GM12878 (cell line): ENCODE measurements at regions not wholly inside any gene's neighbourhood (a gene's known extent, or its start where the extent isn't known, plus 50 kb on each side); places are given as distances from the start of the nearest gene placed in this dataset.

Source experiments
- BHLHE40 ChIP-seq, 2 experiments: fragments of 450-650 bp in 1 of 2; IDR thresholded peaks; 2 replicates each; pipeline ENCODE4 v1.6.1; 2011 to 2017; ENCODE audit warnings: low read depth in 2 of 2, borderline replicate concordance in 1 of 2, improper control_type of control experiment in 1 of 2, low read length in 1 of 2, mild to moderate bottlenecking in 1 of 2
- CTCF ChIP-seq, 3 experiments: IDR thresholded peaks in 2 of 3; conservative IDR thresholded peaks in 1 of 3; 2 replicates each; pipeline ENCODE4 v1.5.1; 2011; ENCODE audit warnings: low read depth in 3 of 3, low read length in 3 of 3, mild to moderate bottlenecking in 3 of 3, control low read depth in 2 of 3, moderate library complexity in 2 of 3, inconsistent platforms in 1 of 3, mixed read lengths in 1 of 3; ENCODE audit not compliant: control insufficient read depth in 2 of 3, insufficient read depth in 1 of 3; ENCODE audit errors: extremely low read depth in 1 of 3
- EZH2 ChIP-seq: IDR thresholded peaks from 2 replicates; pipeline ENCODE4 v1.6.1; 2012; ENCODE audit warnings: low read depth, mild to moderate bottlenecking, control low read depth, inconsistent platforms, low read length, borderline replicate concordance; ENCODE audit not compliant: control insufficient read depth
- HDGF ChIP-seq: fragments of 450-650 bp; IDR thresholded peaks from 2 replicates; pipeline ENCODE4 v1.6.1; 2016; ENCODE audit warnings: antibody characterized with exemption
- MTA3 ChIP-seq: IDR thresholded peaks from 2 replicates; pipeline ENCODE4 v1.6.1; 2012; ENCODE audit warnings: low read length, inconsistent platforms, borderline replicate concordance
- NFIC ChIP-seq: IDR thresholded peaks from 2 replicates; pipeline ENCODE4 v1.6.1; 2012; ENCODE audit warnings: low read depth, mild to moderate bottlenecking, inconsistent platforms, low read length, moderate library complexity
- NFXL1 ChIP-seq: fragments of 450-650 bp; IDR thresholded peaks from 2 replicates; pipeline ENCODE4 v1.6.1; 2017; ENCODE audit warnings: antibody characterized with exemption, mild to moderate bottlenecking, borderline replicate concordance
- POLR2AphosphoS5 ChIP-seq: IDR thresholded peaks from 2 replicates; pipeline ENCODE4 v1.6.1; 2011; ENCODE audit warnings: mild to moderate bottlenecking, low read length, inconsistent platforms
- RB1 ChIP-seq: fragments of 450-650 bp; formaldehyde crosslinking; IDR thresholded peaks from 2 replicates; pipeline ENCODE4 v1.6.1; 2017; ENCODE audit warnings: mild to moderate bottlenecking, borderline replicate concordance
- SIX5 ChIP-seq: IDR thresholded peaks from 2 replicates; pipeline ENCODE4 v1.6.1; 2011; ENCODE audit warnings: mild to moderate bottlenecking, low read depth, low read length, moderate library complexity; ENCODE audit not compliant: severe bottlenecking
- TAF1 ChIP-seq: IDR thresholded peaks from 2 replicates; pipeline ENCODE4 v1.6.1; 2011; ENCODE audit warnings: mild to moderate bottlenecking, low read depth, low read length, borderline replicate concordance
- USF1 ChIP-seq: IDR thresholded peaks from 2 replicates; pipeline ENCODE4 v1.6.1; 2011; ENCODE audit warnings: borderline replicate concordance, low read depth, mild to moderate bottlenecking, moderate library complexity, mixed read lengths, low read length; ENCODE audit not compliant: insufficient read depth; ENCODE audit errors: extremely low read length
- ZNF274 ChIP-seq: IDR thresholded peaks from one replicate; pipeline ENCODE4 v1.8.0; 2011; ENCODE audit not compliant: insufficient read length, insufficient read depth
- ZNF384 ChIP-seq: IDR thresholded peaks from 2 replicates; pipeline ENCODE4 v1.6.1; 2012; ENCODE audit warnings: low read depth, mild to moderate bottlenecking, low read length, improper control_type of control experiment, borderline replicate concordance

- TF ChIP-seq MTA3 (no peak), BHLHE40 (IDR thresholded peaks at IDR 0.05; ENCODE audit: borderline replicate concordance in 1 of 2, low read depth in 2 of 2, low read length in 1 of 2) (no peak), TAF1 (no peak), CTCF (IDR thresholded peaks at IDR 0.05 in 2 of 3, conservative IDR thresholded peaks at IDR 0.05 in 1 of 3; ENCODE audit: control insufficient read depth in 2 of 3, extremely low read depth in 1 of 3, insufficient read depth in 1 of 3, low read depth in 3 of 3, low read length in 3 of 3) (no peak), RB1 (no peak), POLR2AphosphoS5 (no peak), HDGF (no peak), NFIC (no peak), EZH2 (no peak), SIX5 (no peak), USF1 (no peak), ZNF384 (no peak), NFXL1 (no peak), ZNF274 (no peak)
Measured at GRCh38 chr3:74832925-74833324, 218.5 kb upstream of the CNTN3 start.
